HG02884 (cell line): ENCODE measurements at regions not wholly inside any gene's neighbourhood (a gene's known extent, or its start where the extent isn't known, plus 50 kb on each side); places are given as distances from the start of the nearest gene placed in this dataset.
"Not testable (repeated sequence)": the region's sequence is repeated elsewhere in the genome, so short reads cannot be mapped to it uniquely, and the experiment has no call there.

Experiments used
- ATAC-seq: cut with Tn5 transposase; IDR thresholded peaks from one replicate; pipeline ENCODE4 v1.9.1; 2021; ENCODE audit warnings: mild to moderate bottlenecking, moderate library complexity; ENCODE audit not compliant: unreplicated experiment

DNA sequence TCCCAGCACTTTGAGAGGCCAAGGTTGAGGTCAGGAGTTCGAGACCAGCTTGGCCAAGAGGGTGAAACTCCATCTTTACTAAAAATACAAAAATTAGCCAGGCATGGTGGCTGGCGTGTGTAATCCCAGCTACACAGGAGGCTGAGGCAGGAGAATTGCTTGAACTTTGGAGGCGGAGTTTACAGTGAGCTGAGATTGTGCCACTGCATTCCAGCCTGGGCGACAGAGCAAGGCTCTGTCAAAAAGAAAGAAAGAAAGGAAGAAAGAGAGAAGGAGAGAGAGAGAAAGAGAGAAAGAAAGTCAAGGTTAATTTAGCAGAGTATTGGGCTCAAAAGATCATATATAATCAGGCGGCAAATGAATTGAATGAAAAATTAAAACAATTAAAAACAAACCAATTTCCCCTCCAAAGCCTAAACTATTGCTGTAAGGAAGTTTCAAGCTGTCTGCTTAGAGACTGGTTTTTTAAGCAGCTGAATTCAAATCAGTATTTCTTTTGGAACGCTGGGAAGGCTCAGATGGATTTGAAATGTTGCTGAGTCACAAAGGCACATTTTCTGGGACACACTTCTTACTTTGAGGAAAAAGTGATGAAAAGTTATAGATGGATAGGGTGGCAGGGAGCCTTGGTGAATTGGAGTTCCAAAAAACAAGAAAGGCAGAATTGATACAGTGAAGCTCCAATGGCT, 81.3 kb upstream of the BHLHE40 start:
- no peak for ATAC-seq

DNA sequence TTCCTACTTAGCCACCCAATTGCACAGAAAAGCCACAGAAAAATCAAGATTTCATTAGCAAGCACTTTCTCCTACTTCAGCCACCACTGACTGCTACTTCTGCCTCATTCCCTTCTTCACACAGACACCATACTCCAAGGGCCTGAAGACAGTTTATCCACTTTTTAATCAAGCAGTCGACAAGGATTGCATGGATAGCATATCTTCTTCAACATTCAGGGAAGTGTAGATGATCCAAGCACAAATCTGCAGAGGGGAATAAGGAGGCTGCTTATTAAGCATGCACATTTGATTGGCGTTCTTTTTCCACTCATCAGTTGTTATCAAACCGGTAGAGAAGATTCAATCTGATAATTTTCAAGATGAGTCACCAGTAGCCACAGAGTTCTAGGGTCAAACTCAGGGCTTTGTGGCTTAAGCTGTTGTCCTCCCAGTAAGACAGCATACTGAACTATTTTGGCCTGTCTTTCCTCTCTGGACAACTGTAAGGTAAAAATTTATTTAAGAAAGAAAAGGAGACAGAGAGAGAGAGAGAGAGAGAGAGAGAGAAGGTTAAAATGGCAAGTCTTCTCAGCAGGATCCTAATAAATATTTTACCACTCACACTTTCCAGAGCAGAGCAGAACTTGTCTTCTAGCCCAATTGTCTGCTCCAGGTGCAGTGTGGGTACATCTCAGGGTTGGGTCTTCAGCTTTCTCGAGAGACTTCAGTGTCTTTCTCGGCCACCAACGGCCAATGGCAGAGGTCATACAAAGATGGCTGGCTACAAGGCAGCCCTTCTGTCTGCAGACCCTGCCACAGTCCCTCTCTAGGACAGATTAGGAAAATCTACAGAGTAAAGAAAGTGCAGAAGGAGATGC, 80.6 kb upstream of the BHLHE40 start:
- ATAC-seq, result peak; percentile 98

DNA sequence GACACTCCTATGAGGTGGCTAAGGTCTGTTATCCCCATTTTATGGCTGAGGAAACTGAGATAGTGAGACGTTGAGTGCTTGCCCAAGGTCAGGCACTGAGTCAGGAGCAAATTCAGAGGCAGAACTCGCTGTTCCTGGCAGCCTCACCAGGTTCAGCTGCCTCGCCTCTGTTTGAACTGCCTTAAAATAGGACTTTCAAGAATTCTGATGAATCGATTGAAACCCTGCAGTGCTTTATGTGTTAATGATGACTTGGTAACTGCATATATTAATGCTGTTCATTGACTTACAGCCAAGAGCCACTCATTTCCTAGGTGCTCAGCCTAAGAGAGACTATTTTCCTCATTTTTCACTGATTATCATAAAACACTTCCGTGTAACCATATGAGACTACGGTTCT, 79.5 kb upstream of the BHLHE40 start:
- ATAC-seq, result no peak

- no peak for ATAC-seq
Measured at GRCh38 chr3:4900298-4900697, 78.9 kb upstream of the BHLHE40 start.

DNA sequence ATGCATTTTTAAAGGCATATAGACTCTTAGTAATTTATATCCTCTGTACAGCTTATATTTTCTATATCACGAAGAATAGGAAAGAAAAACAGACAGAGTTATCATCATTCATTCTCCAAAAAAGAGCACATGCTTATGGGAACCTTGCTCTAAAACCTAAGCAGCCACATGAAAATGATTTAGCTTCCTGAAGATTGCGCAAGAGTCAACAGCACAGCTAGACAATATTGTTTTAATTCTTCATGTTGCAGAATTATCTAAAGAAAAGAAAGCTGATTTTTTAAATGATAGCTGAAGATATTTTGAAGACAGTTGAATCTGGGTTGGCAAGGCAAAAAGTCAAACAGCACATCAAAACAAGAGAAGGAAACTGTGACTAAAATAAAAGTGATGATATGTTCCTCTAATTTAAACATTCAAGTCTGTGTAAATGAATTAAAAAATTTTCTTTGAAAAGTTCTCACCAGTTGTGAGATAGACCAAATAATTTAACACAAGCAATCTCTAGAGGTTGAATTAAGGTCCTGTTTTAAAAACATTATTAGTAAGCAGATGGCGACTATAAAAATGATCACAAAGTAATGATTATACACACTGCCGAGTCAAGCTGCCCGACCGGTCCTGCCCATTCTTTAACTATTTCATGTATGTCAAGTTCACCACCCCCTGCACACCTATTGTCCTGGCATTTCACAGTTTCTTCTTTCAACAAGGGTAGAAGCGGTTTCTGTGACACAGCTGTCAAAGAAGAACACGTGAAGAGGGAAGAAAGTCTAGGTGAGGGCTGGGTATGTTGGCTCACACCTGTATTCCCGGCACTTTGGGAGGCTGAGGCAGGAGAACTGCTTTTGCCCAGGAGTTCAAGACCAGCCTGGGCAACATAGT, 74.2 kb upstream of the BHLHE40 start:
- ATAC-seq, result no peak

DNA sequence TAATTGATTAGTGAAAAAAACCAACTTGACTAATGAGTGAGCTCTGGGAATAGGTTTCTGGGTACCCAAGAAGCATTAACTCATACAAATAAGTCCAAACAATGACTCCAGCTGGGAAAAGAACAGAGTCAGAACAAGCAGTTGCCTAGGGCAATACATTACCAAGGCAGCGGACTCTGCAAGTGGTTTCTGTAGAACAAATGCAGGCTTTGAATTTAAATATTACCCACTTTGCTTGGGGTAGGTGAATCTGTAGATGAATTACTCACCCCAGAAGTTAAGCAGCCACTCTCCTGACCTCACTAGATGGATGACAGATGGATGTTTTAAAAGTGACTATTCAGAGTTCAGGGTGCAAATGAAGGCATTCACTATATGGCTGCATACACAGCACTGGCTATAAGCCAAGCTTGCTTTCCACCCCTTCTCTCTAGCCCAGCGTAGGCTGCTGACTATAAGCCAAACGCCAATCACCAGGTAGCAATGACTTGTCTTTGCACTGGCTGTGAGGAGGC, 73.1 kb upstream of the BHLHE40 start:
- no peak for ATAC-seq

DNA sequence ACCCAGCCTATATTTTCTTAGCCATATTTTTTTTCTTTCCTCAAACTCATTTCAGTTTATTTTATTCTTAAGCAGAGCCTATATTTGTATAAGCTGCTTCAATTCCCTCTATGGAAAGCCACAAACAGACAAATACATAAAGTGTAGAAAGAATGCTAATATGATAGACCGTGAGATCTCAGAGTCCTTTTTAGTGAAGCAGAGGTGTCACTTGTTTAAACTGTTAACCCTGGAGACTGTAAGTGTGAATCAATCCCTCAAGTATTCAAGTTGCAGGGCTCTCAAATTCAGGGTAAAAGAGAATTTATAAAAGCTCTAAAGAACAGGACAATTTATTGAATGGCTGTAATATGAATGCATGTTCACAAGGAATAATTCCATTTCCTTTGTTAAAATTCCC, 72.2 kb upstream of the BHLHE40 start:
- no peak for ATAC-seq

DNA sequence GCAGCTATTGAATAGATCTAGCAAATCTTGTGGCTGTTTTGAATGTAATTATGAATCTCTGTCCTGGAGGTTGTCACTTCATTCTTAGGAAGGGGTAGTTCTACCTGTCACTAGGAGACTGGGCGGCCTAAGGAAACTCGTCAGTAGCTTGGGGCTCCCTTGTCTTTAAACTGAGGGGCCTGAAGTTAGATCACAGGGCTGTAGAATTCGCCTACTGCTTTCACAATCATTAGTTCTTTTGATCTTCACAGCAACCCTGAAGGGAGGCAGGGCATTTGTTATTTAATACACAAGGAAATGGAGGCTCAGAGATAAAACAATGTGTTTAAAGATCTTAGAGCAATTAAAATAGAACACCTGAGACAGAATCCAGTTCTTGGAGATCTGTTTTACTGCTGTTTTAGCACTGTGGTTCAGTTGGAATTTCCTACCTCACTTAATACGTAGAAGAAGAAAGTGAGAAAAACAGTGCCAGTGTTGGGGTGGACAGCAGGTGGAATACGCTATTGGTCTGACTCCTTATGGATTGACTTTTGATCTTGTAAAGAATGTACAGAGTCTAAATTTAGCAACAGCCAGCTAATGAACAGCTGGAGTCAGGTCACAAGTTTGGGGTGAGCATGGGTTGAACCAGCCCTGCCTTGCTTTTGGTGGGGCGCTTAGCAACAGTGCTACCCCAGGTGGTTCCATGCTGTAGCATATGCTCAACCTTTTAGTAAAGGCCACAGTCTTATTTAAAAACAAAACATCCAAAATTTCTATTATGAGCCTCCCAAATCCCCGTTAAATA, 71.4 kb upstream of the BHLHE40 start:
- ATAC-seq, result no peak

GRCh38 chr3:4908433-4909156, 70.6 kb upstream of the BHLHE40 start:
- ATAC-seq, result no peak

DNA sequence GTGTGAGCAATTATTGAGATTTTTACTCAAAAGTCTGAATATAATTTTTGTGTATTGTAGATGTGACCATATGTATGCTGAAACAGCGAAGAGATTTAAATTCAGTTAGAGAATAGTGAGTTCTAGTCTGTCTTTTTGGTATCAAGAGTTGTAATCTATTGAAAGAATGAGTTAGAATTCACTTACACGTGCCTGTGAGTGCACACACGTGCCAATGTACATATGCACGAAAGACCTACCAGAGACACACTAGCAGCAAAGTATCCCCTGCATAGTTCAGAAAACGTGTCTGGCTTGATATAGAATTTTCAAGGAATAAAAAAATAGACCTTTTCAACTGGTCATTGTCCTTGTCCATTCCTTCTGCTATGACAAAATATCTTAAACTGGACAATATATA, 64.8 kb upstream of the BHLHE40 start:
- ATAC-seq, result no peak

GRCh38 chr3:4921589-4921988, 57.6 kb upstream of the BHLHE40 start:
- ATAC-seq, result not testable (repeated sequence)

- no peak for ATAC-seq
Measured at GRCh38 chr3:4926892-4927291, 52.3 kb upstream of the BHLHE40 start.

GRCh38 chr3:4928277-4928789, 50.9 kb upstream of the BHLHE40 start:
- ATAC-seq, result no peak
